IMR-90 (cell line): ENCODE measurements at regions not wholly inside any gene's neighbourhood (a gene's known extent, or its start where the extent isn't known, plus 50 kb on each side); places are given as distances from the start of the nearest gene placed in this dataset.

ENCODE experiments used
- ATAC-seq: fragments of 200-7000 bp; cut with Tn5 transposase; 2 replicates; pipeline ENCODE4 v1.9.1; 2020; ENCODE audit warnings: low read depth, mild to moderate bottlenecking, moderate library complexity
- BruUV-seq: library from RNA; stranded (reverse); fragments of 400-500 nt; replicated peaks from 2 replicates; lab custom pipeline; 2021; lab: Mats Ljungman, UMichigan
- CTCF ChIA-PET: fragments of 300-600 bp; formaldehyde crosslinking; extraction: SDS; loops from one replicate; lab custom pipeline; 2021; ENCODE audit warnings: antibody characterized with exemption; lab: Yijun Ruan, JAX
- POLR2A ChIA-PET: fragments of 300-600 bp; sonication (Branson Sonifier 250); formaldehyde crosslinking; loops from one replicate; lab custom pipeline; 2022; ENCODE audit warnings: antibody characterized with exemption; ENCODE audit not compliant: unreplicated experiment; lab: Charles Lee
- DNase-seq: peaks from one replicate; pipeline ENCODE4 v3.0.0; 2013
- H2AFZ ChIP-seq: replicated peaks from 2 replicates; pipeline ENCODE3; 2013; ENCODE audit warnings: low read length, mild to moderate bottlenecking; ENCODE audit not compliant: poor library complexity
- H2AK5ac ChIP-seq: 2 replicates; pipeline ENCODE4 v1.6.1; 2013; ENCODE audit warnings: low read depth, low read length, inconsistent platforms
- H2AK9ac ChIP-seq: replicated peaks from 2 replicates; pipeline ENCODE3; 2013; ENCODE audit warnings: mild to moderate bottlenecking, low read depth, low read length, moderate library complexity; ENCODE audit not compliant: poor library complexity
- H2BK120ac ChIP-seq: 2 replicates; pipeline ENCODE4 v1.6.1; 2013; ENCODE audit warnings: low read depth, low read length, inconsistent platforms
- H2BK15ac ChIP-seq: 3 replicates; pipeline ENCODE4 v1.6.1; 2013; ENCODE audit warnings: low read depth, low read length, inconsistent platforms
- H2BK20ac ChIP-seq: 2 replicates; pipeline ENCODE4 v1.6.1; 2013; ENCODE audit warnings: low read depth, mild to moderate bottlenecking, inconsistent platforms, low read length, moderate library complexity
- H2BK5ac ChIP-seq: 2 replicates; pipeline ENCODE4 v1.6.1; 2013; ENCODE audit warnings: mild to moderate bottlenecking, low read depth, low read length, inconsistent platforms; ENCODE audit not compliant: poor library complexity, severe bottlenecking
- H3K14ac ChIP-seq: replicated peaks from 2 replicates; pipeline ENCODE4 v1.6.1; 2013; ENCODE audit warnings: low read depth, low read length, inconsistent platforms
- H3K18ac ChIP-seq: 2 replicates; pipeline ENCODE4 v1.6.1; 2013; ENCODE audit warnings: low read depth, low read length, control low read depth
- H3K23ac ChIP-seq: 2 replicates; pipeline ENCODE4 v1.6.1; 2013; ENCODE audit warnings: low read depth, low read length, inconsistent platforms
- H3K27ac ChIP-seq: 2 replicates; pipeline ENCODE4 v1.5.1; 2013; ENCODE audit warnings: mild to moderate bottlenecking, control low read depth, low read length; ENCODE audit not compliant: insufficient read depth
- H3K27me3 ChIP-seq: 2 replicates; pipeline ENCODE4 v1.6.1; 2013; ENCODE audit warnings: low read length; ENCODE audit not compliant: control insufficient read depth, insufficient read depth
- H3K36me3 ChIP-seq: 2 replicates; pipeline ENCODE4 v1.6.1; 2013; ENCODE audit warnings: low read length, mixed read lengths; ENCODE audit not compliant: control insufficient read depth, insufficient read depth
- H3K4ac ChIP-seq: 2 replicates; pipeline ENCODE4 v1.6.1; 2013; ENCODE audit warnings: low read depth, low read length, inconsistent platforms
- H3K4me1 ChIP-seq: 2 replicates; pipeline ENCODE4 v1.6.1; 2013; ENCODE audit warnings: low read length, mixed read lengths; ENCODE audit not compliant: control insufficient read depth, insufficient read depth
- H3K4me2 ChIP-seq: 2 replicates; pipeline ENCODE4 v1.6.1; 2013; ENCODE audit warnings: low read depth, mild to moderate bottlenecking, control low read depth, low read length, moderate library complexity
- H3K4me3 ChIP-seq: 2 replicates; pipeline ENCODE4 v1.5.1; 2013; ENCODE audit warnings: low read depth, mild to moderate bottlenecking, control low read depth, low read length, moderate library complexity; ENCODE audit not compliant: insufficient read depth
- H3K56ac ChIP-seq: 2 replicates; pipeline ENCODE4 v1.6.1; 2013; ENCODE audit warnings: low read length, inconsistent platforms; ENCODE audit not compliant: insufficient read depth; ENCODE audit errors: extremely low read depth
- H3K79me1 ChIP-seq, 2 experiments: 2 replicates each; pipeline ENCODE4 v1.6.1; 2013; ENCODE audit warnings: low read length in 2 of 2, inconsistent platforms in 1 of 2, low read depth in 1 of 2
- H3K9ac ChIP-seq: 2 replicates; pipeline ENCODE4 v1.6.1; 2013; ENCODE audit warnings: low read depth, low read length, control low read depth
- H3K9me1 ChIP-seq: 2 replicates; pipeline ENCODE4 v1.6.1; 2013; ENCODE audit warnings: low read length, inconsistent platforms; ENCODE audit not compliant: insufficient read depth
- H3K9me3 ChIP-seq: 2 replicates; pipeline ENCODE4 v1.6.1; 2013; ENCODE audit warnings: low read length; ENCODE audit not compliant: control insufficient read depth, insufficient read depth
- H4K20me1 ChIP-seq: 2 replicates; pipeline ENCODE4 v1.6.1; 2013; ENCODE audit warnings: low read length, inconsistent platforms; ENCODE audit not compliant: insufficient read depth
- H4K5ac ChIP-seq: 2 replicates; pipeline ENCODE4 v1.6.1; 2013; ENCODE audit warnings: mild to moderate bottlenecking, low read depth, low read length, control low read depth
- H4K8ac ChIP-seq, 2 experiments: 2 replicates each; pipeline ENCODE4 v1.6.1; 2013; ENCODE audit warnings: low read depth in 2 of 2, low read length in 2 of 2, control low read depth in 1 of 2, inconsistent platforms in 1 of 2
- H4K91ac ChIP-seq: 2 replicates; pipeline ENCODE4 v1.6.1; 2013; ENCODE audit warnings: low read depth, low read length, inconsistent platforms; ENCODE audit not compliant: insufficient read depth
- ELK1 ChIP-seq: fragments of 150-350 bp; IDR thresholded peaks from 2 replicates; pipeline ENCODE4 v1.6.1; 2016; ENCODE audit warnings: low read depth, mild to moderate bottlenecking, low read length, moderate library complexity, borderline replicate concordance
- FOS ChIP-seq: fragments of 150-350 bp; IDR thresholded peaks from 2 replicates; pipeline ENCODE4 v1.6.1; 2016; ENCODE audit warnings: low read depth, low read length
- MAZ ChIP-seq: IDR thresholded peaks from 2 replicates; pipeline ENCODE4 v1.6.1; 2012; ENCODE audit warnings: low read depth, mild to moderate bottlenecking, low read length, improper control_type of control experiment, moderate library complexity, borderline replicate concordance
- MXI1 ChIP-seq: IDR thresholded peaks from 2 replicates; pipeline ENCODE4 v1.6.1; 2012; ENCODE audit warnings: low read depth, mild to moderate bottlenecking, low read length, moderate library complexity, borderline replicate concordance
- NFE2L2 ChIP-seq: fragments of 150-350 bp; IDR thresholded peaks from 2 replicates; pipeline ENCODE4 v1.6.1; 2016; ENCODE audit warnings: low read depth, mild to moderate bottlenecking, low read length
- POLR2A ChIP-seq: IDR thresholded peaks from 2 replicates; pipeline ENCODE4 v1.6.1; 2012; ENCODE audit warnings: mild to moderate bottlenecking, low read depth, low read length
- RAD21 ChIP-seq: IDR thresholded peaks from 2 replicates; pipeline ENCODE4 v1.6.1; 2012; ENCODE audit warnings: low read length, improper control_type of control experiment
- SMC3 ChIP-seq: fragments of 150-350 bp; IDR thresholded peaks from 2 replicates; pipeline ENCODE4 v1.6.1; 2016; ENCODE audit warnings: low read depth, mild to moderate bottlenecking, antibody characterized with exemption, low read length, moderate library complexity
- WGBS, 2 experiments: methylation state at CpG; one replicate each; pipeline versions ENCODE4 v1.1.5 to v1.1.7; 2013; ENCODE audit warnings: missing lambda C conversion rate in 2 of 2; ENCODE audit not compliant: insufficient read length in 1 of 2; ENCODE audit errors: extremely low coverage in 2 of 2; 5-methylcytosine and 5-hydroxymethylcytosine counted together
- dilution Hi-C: fragments of 300-500 bp; cut with HindIII; formaldehyde crosslinking; loops from one replicate; pipeline ENCODE4 v1.14.3; 2018; ENCODE audit warnings: low sequenced_read_pairs; ENCODE audit not compliant: unreplicated experiment
- in situ Hi-C: fragments of 300-500 bp; cut with MboI; formaldehyde crosslinking; loops from 3 replicates; pipeline ENCODE4 v1.14.3; 2019; ENCODE audit warnings: low sequenced_read_pairs, inconsistent platforms, mixed read lengths
- intact Hi-C: fragments of 100-400 bp; cut with micrococcal nuclease; formaldehyde crosslinking; loops from 2 replicates; pipeline ENCODE4 v1.10.0; 2022

- WGBS, 2 experiments, result 89% methylated on average over 2 of the region's 4 CpGs; no CpG with 5 or more reads in 1 of the 2 experiments
- CTCF ChIA-PET, result no interaction called here
Observed at GRCh38 chr4:53951414-53951813, 113.0 kb downstream of the CHIC2 start.

More at GRCh38 chr4:53951414-53951813, 113.0 kb downstream of the CHIC2 start:
- TF ChIP-seq MXI1 (no peak), RAD21 (no peak), FOS (no peak), SMC3 (no peak), ELK1 (no peak), NFE2L2 (no peak), POLR2A (no peak), MAZ (no peak)
- no peak overlapping the region for H3K4me2 ChIP-seq
- H2AK5ac ChIP-seq, result no peak overlapping the region
- no peak for ATAC-seq
- H3K9ac ChIP-seq, result no peak overlapping the region
- H3K56ac ChIP-seq, result no peak overlapping the region
- no peak for DNase-seq
- H3K9me1 ChIP-seq, result peaks cover 4% of the 10 kb centered on the region; the same call in 1 of the 2 replicates
- no peak overlapping the region for H4K8ac ChIP-seq
- no TSS peak for BruUV-seq
- H3K4ac ChIP-seq, result no peak overlapping the region
- dilution Hi-C loops (no loop called here), intact Hi-C loops (no loop called here), in situ Hi-C loops (no loop called here)
- H3K9me3 ChIP-seq, result no peaks in the 10 kb centered on the region
- H2AFZ ChIP-seq, result no peak overlapping the region
- H3K27ac ChIP-seq, result no peak overlapping the region
- no peaks in the 10 kb centered on the region for H3K36me3 ChIP-seq
- H2BK15ac ChIP-seq, result no peak overlapping the region
- H3K14ac ChIP-seq, result no peak overlapping the region
- no peaks in the 10 kb centered on the region for H3K27me3 ChIP-seq
- POLR2A ChIA-PET, result no interaction called here
- no peaks in the 10 kb centered on the region for H4K20me1 ChIP-seq
- no peaks in the 10 kb centered on the region for H3K79me1 ChIP-seq
- no peak overlapping the region for H3K18ac ChIP-seq
- H4K5ac ChIP-seq, result no peak overlapping the region
- no peak overlapping the region for H2BK120ac ChIP-seq
- no peak overlapping the region for H2BK20ac ChIP-seq
- H2AK9ac ChIP-seq, result no peak overlapping the region
- H3K4me3 ChIP-seq, result no peak overlapping the region
- no peaks in the 10 kb centered on the region for H3K4me1 ChIP-seq
- H2BK5ac ChIP-seq, result no peak overlapping the region
- H3K23ac ChIP-seq, result no peak overlapping the region
- no peak overlapping the region for H4K91ac ChIP-seq
